Tibial artery (tissue), 4 donors: ENCODE measurements at regions not wholly inside any gene's neighbourhood (a gene's known extent, or its start where the extent isn't known, plus 50 kb on each side); places are given as distances from the start of the nearest gene placed in this dataset.

Source experiments
- DNase-seq, 2 donors: peaks; one replicate each; pipeline ENCODE4 v3.0.0-alpha.2; 2019
- H3K27ac ChIP-seq, 2 donors: fragments of 200-600 bp; sonication (generic) in 1 of 2; 1 replicate in 1 of 2; 2 replicates in 1 of 2; pipeline ENCODE4 v1.5.1; 2018 to 2019; ENCODE audit warnings: mild to moderate bottlenecking in 1 of 2
- H3K27me3 ChIP-seq, 2 donors: fragments of 200-600 bp; sonication (generic) in 1 of 2; one replicate each; pipeline versions ENCODE4 v1.5.1 to v1.6.0; 2016 to 2019
- H3K36me3 ChIP-seq, 3 donors: fragments of 200-600 bp; sonication (generic) in 2 of 3; one replicate each; pipeline ENCODE4 v1.5.1; 2016 to 2019; ENCODE audit warnings: mild to moderate bottlenecking in 2 of 3
- H3K4me1 ChIP-seq, 4 donors: fragments of 200-600 bp; sonication (generic) in 2 of 4; 1 replicate in 3 of 4; 2 replicates in 1 of 4; pipeline ENCODE4 v1.5.1; 2016 to 2019
- H3K4me3 ChIP-seq, 2 donors: fragments of 200-600 bp; sonication (generic) in 1 of 2; 1 replicate in 1 of 2; 2 replicates in 1 of 2; pipeline ENCODE4 v1.5.1; 2018 to 2019; ENCODE audit warnings: mild to moderate bottlenecking in 2 of 2
- H3K9me3 ChIP-seq, 3 donors: fragments of 200-600 bp; sonication (generic) in 1 of 3; one replicate each; pipeline ENCODE4 v1.5.1; 2016 to 2019
- CTCF ChIP-seq, 2 experiments: fragments of 200-600 bp in 1 of 2; fragments of 450-650 bp in 1 of 2; IDR thresholded peaks; one replicate each; pipeline ENCODE4 v1.5.1; 2017 to 2019; ENCODE audit warnings: antibody characterized with exemption in 2 of 2, mild to moderate bottlenecking in 1 of 2, moderate library complexity in 1 of 2
- intact Hi-C: fragments of 100-400 bp; cut with DNase I; formaldehyde crosslinking; loops from one replicate; pipeline ENCODE4 v1.15.0; 2023; ENCODE audit warnings: low total_unique reads

GRCh38 chr10:30117812-30118501, 58.6 kb upstream of the JCAD start:
- no peaks in the 10 kb centered on the region for H3K36me3 ChIP-seq
- H3K27ac ChIP-seq, result no peak overlapping the region
- no peaks in the 10 kb centered on the region for H3K9me3 ChIP-seq
- H3K4me1 ChIP-seq, result peaks cover 0 to 21% (median 10%) of the 10 kb centered on the region in 4 donors
- TF ChIP-seq CTCF (IDR thresholded peaks at IDR 0.05), result no peak
- H3K27me3 ChIP-seq, result no peaks in the 10 kb centered on the region
- H3K4me3 ChIP-seq, result no peak overlapping the region
- intact Hi-C loops, result no loop called here
- no peak for DNase-seq

GRCh38 chr10:30116041-30116491, 56.7 kb upstream of the JCAD start:
- Histone ChIP-seq H3K9me3 (no peaks in the 10 kb centered on the region), H3K4me3 (no peak overlapping the region), H3K27me3 (no peaks in the 10 kb centered on the region), H3K27ac (no peak overlapping the region), H3K4me1 (peaks cover 0 to 21% (median 10%) of the 10 kb centered on the region in 4 donors), H3K36me3 (no peaks in the 10 kb centered on the region)
- intact Hi-C loops, result no loop called here
- no peak for TF ChIP-seq CTCF (IDR thresholded peaks at IDR 0.05)
- no peak for DNase-seq

- Histone ChIP-seq H3K9me3 (no peaks in the 10 kb centered on the region), H3K36me3 (no peaks in the 10 kb centered on the region), H3K27me3 (no peaks in the 10 kb centered on the region), H3K4me1 (peaks cover 0 to 21% (median 10%) of the 10 kb centered on the region in 4 donors), H3K27ac (peak overlapping the region; percentile 33 to 36), H3K4me3 (peak overlapping the region; percentile 28 to 36)
- no peak for DNase-seq
- no peak for TF ChIP-seq CTCF (IDR thresholded peaks at IDR 0.05)
- intact Hi-C loops, result no loop called here
Measured at GRCh38 chr10:30115626-30115940, 56.2 kb upstream of the JCAD start.

GRCh38 chr10:30114881-30115625, 55.7 kb upstream of the JCAD start:
- H3K36me3 ChIP-seq, result no peaks in the 10 kb centered on the region
- peak in 1 of 2 donors; percentile 48 for DNase-seq
- no peaks in the 10 kb centered on the region for H3K9me3 ChIP-seq
- no peak for TF ChIP-seq CTCF (IDR thresholded peaks at IDR 0.05)
- H3K4me3 ChIP-seq, result peak overlapping the region; percentile 28 to 36
- peaks cover 0 to 21% (median 10%) of the 10 kb centered on the region in 4 donors for H3K4me1 ChIP-seq
- intact Hi-C loops, result no loop called here
- H3K27ac ChIP-seq, result peak overlapping the region; percentile 33 to 36
- no peaks in the 10 kb centered on the region for H3K27me3 ChIP-seq

- intact Hi-C loops, result no loop called here
- H3K9me3 ChIP-seq, result no peaks in the 10 kb centered on the region
- DNase-seq, result no peak
- no peak overlapping the region for H3K4me3 ChIP-seq
- H3K27ac ChIP-seq, result no peak overlapping the region
- no peak for TF ChIP-seq CTCF (IDR thresholded peaks at IDR 0.05)
- H3K27me3 ChIP-seq, result no peaks in the 10 kb centered on the region
- H3K4me1 ChIP-seq, result peaks cover 0 to 21% (median 10%) of the 10 kb centered on the region in 4 donors
- no peaks in the 10 kb centered on the region for H3K36me3 ChIP-seq
Measured at GRCh38 chr10:30114401-30114800, 55.0 kb upstream of the JCAD start.
